ENCODE measurements at regions not wholly inside any gene's neighbourhood (a gene's known extent, or its start where the extent isn't known, plus 50 kb on each side); places are given as distances from the start of the nearest gene placed in this dataset.

DNA sequence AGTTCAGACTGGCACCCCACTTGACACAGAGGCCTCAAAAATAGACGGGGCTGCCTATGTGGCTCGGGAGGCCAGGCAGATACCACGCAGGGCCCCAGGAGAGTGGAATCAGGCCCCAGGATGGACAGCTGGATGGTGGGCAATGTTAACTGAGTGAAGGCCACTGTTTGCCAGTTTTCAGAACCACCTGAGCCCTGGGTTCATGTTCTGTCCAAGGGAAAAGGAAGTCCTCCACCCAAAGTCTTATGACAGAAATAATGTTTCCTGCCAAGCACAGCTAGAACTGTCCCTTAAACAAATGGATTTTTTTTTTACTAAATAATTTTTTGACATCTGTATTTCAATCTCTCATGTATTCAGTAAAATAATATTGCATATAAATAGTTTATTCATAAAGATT is 228.4 kb downstream of the KLF13 start:
- DNase-seq (ENCODE audit: low read depth): no peak

DNA sequence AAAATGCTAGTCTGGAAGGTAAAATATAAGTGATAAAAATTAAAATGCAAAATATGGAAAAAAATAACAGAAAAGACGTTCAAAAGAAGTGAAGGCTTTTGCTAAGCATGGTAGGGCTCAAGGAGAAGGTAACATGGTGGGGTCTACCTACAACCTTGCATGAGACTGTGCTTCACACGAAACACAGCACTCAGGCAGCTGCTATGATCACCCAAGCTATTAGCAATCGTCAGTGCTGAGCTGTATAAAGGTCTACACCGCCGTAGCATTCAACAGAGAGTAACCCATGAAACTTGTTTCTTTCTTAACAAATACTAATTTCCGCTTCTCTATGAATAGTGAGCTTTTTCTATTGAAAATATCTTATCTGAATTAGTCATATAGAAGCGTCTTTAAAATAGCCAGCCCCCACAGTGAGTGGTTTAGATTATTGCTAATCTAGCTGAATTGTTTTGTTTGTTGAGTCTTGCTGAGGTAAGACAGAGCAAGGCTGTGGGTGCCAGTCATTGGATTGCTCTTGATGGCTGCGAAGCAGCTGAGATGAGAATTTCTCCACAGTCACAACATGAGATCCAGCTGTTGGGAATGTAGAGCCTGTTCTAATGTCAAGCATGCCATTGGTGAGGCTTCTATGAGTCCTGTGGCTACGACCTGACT is 230.0 kb downstream of the KLF13 start:
- DNase-seq (ENCODE audit: low read depth): no peak

GRCh38 chr15:31557899-31558298 is 231.3 kb downstream of the KLF13 start:
- no peak for DNase-seq (ENCODE audit: low read depth)

- DNase-seq (ENCODE audit: low read depth): no peak
Observed at GRCh38 chr15:31558840-31559239, 232.2 kb downstream of the KLF13 start.

DNA sequence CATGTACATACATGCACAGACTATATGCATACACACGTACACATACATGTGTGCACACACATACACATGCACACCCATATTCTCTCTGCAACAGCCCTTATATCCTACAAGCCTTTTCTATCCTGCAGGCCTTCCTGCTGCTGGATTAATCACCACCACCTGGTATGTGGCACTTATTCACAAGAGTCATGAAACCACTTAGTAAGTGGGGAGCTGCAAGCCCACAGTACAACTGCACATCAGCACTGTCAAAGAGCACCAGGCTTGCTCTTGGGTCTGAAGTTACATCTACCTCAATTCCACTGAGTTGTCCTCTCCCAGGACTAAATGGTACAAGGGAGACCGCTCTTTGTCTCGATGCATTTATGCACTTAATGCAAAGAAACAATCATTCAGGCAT is 233.2 kb downstream of the KLF13 start:
- DNase-seq (ENCODE audit: low read depth): no peak

GRCh38 chr15:31560643-31561042 is 234.0 kb downstream of the KLF13 start:
- DNase-seq (ENCODE audit: low read depth): no peak

- DNase-seq (ENCODE audit: low read depth): no peak
Observed at GRCh38 chr15:31561156-31561555, 234.5 kb downstream of the KLF13 start.

DNA sequence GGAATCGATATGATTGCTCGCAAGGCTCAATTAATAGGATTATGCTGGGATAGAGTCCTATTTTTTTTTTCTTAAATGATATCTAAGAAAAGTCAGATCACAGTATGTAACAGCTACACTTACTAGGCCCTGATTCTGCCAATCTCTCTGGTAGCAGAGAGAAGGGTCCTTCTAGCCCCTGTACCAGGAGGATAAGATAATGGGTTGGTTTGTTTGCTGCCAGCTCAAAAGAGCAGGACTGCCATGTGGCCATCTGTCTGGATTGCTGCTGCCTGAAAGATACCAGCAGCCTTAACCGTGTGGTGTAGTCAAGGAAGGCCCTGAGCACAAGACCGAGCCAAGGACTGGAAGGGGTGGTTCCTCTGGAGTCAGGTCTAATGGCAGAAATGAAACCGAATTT is 236.4 kb downstream of the KLF13 start:
- DNase-seq (ENCODE audit: low read depth): no peak

- DNase-seq (ENCODE audit: low read depth): no peak
Observed at GRCh38 chr15:31563421-31563820, 236.8 kb downstream of the KLF13 start.

DNA sequence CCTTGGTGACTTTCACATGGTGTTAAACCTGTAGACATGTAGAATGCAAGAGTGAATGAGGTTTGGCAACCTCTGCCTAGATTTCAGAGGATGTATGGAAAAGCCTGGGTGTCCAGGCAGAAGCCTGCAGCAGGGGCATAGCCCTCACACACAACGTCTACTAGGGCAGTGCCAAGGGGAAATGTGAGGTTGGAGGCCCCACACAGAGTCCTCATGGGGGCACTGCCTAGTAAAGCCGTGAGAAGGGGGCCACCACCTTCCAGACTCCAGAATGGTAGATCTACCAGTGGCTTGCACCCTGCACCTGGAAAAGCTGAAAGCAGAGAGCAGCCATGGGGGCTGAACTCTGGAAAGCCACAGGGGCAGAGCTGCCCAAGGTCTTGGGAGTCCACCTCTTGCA is 241.2 kb downstream of the KLF13 start:
- no peak for DNase-seq (ENCODE audit: low read depth)

GRCh38 chr15:31569836-31570235 is 243.2 kb downstream of the KLF13 start:
- no peak for DNase-seq (ENCODE audit: low read depth)

DNA sequence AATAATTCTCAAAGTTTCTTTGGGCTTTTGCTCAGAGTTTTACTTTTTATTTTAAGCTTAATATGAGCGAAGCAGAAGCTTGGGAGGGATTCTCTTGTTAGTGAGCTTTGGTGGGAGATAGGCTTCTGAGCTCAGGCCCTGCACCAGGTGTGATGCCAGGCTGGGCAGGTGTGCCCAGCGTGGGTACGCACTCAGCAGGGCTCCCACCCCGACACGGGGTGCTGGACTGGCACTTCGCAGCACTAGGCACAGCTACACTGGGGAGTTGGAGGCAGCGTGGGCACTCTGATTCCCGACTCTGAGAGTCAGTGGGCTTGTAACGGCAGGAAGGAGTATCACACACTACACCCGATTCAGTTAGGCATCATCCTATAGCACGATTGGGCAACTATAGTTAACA is 244.0 kb downstream of the KLF13 start:
- DNase-seq (ENCODE audit: low read depth): no peak

- DNase-seq (ENCODE audit: low read depth): no peak
Observed at GRCh38 chr15:31571676-31572075, 245.0 kb downstream of the KLF13 start.

DNA sequence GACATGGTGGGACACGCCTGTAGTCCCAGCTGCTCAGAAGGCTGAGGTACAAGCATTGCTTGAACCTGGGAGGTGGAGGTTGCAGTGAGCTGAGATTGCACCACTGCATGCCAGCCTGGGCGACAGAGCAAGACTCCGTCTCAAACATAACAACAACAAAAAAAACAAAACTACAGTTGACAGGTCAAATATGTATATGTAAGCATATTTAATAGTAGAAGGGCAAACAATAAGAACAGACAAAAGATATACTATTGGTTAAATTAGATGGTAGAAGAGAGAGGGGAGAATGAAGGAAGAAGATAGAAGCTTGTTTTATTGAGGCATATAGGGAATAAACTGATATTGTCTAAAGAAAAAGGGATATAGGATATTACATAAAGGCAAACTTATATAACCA is 247.1 kb downstream of the KLF13 start:
- DNase-seq (ENCODE audit: low read depth): no peak

- DNase-seq (ENCODE audit: low read depth): no peak
Observed at GRCh38 chr15:31574766-31575165, 248.1 kb downstream of the KLF13 start.

DNA sequence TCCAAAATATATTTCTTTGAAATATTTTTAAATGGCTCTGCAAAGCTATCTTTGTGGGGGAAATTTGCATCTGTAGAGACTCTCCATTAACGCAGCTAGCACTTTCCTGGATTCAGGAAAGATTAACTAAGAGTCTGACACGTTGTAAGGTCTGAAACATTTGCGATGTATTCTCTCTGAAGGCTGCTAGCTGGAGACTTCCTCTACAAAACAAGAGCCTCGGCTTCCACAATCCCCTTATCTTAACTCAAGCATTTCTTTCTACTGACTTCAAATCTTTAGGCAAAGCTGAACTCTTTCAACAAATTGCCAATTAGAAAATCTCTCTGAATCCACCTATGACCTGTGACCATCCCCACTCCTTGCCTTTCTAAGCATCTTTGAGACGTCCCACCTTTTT is 250.5 kb downstream of the KLF13 start:
- no peak for DNase-seq (ENCODE audit: low read depth)

- no peak for DNase-seq (ENCODE audit: low read depth)
Observed at GRCh38 chr15:31579282-31579681, 252.6 kb downstream of the KLF13 start.

DNA sequence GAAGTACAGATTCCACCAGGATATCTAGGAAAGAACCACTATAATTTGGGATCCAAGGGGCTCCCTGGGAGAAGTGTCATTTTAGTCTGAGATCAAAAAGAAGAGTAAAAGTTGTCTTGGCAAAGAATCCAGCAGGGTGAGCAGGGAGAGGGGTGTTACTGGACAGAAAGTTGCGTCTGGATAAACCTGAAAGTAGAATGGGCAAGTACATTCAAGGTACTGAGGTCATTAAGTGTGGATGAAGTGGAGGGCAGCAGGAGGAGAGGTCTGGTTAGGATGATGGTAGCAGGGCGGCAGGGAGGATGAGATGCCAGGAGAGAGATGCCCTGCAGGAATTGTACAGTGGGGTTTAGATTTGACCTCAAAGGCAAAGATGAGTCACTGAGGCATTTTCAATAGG is 253.3 kb downstream of the KLF13 start:
- DNase-seq (ENCODE audit: low read depth): no peak

GRCh38 chr15:31584195-31584594 is 257.6 kb downstream of the KLF13 start:
- DNase-seq (ENCODE audit: low read depth): no peak

- no peak for DNase-seq (ENCODE audit: low read depth)
Observed at GRCh38 chr15:31585240-31585639, 258.6 kb downstream of the KLF13 start.

DNA sequence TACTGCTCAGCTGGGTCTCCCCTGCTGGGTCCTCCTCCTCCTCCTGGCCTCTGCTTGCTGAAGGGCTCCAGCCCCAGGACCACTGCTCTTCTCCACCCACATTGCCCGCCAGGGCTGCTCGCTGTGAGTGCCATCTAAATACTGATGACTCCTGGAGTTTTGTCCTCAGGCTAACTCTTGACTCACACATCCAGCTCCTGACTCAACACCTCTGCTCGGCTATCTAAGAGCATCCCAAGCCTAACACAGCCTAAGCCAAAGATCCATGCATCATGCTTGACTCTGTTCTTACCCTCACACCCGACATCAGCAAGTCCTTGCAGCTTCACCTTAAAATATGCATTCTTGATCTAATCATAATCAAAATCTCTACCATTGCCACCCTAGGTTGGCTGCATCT is 260.2 kb downstream of the KLF13 start:
- DNase-seq (ENCODE audit: low read depth): no peak

DNA sequence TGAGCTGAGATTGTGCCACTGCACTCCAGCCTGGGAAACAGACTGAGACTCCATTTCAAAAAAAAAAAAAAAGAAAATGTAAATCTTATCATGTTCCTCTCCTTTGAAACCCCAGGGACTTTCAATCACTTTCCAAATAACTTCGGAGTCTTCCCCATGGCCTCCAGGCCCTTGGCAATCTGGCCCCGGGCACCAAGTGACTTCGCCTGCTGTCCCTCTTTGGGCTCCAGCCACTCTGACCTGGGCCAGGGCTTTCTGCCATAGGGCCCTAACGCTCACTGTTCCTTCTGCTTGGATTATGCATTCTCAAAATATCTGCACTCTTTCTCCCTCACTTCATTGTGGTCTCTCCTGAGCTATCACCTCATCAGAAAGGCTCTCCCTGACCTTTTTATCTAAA is 260.9 kb downstream of the KLF13 start:
- DNase-seq (ENCODE audit: low read depth): no peak

- DNase-seq (ENCODE audit: low read depth): no peak
Observed at GRCh38 chr15:31590609-31591008, 264.0 kb downstream of the KLF13 start.

DNA sequence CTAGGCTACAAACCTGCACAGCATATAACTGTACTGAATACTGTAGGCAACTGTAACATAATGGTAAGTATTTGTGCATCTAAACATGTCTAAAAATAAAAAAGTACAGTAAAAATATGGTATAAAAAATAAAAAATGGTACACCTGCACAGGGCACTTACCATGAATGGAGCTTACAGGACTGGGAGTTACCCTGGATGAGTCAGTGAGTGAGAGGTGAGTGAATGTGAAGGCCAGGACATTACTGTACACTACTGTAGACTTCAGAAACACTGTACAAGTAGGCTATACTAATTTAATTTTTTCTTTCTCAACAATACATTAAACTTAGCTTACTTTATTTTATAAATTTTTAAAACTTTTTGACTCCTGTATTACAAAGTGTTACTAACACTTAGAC is 265.3 kb downstream of the KLF13 start:
- DNase-seq (ENCODE audit: low read depth): no peak

DNA sequence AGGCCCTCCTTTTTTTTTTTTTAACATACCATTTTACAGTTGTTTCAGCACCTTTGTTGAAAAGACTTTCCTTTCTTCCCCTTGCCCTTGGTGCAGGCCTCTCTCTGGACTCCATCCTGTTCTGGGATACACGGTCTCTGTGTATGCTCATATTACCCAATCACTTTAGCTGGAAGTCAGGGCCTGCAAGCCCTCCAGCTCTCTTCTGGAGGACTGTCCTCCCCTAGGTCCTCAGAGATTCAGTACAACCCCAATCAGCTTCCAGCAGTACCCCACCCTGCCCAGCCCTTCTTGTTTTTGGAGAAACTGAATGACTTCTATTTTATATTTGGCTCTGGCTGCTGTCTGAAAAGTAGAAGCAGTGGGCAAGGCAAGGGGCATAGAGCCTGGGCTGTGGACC is 270.8 kb downstream of the KLF13 start:
- DNase-seq (ENCODE audit: low read depth): no peak

All from stimulated activated CD8-positive, alpha-beta memory T cell treated with anti-CD3 and anti-CD28 coated beads, Interleukin-12 subunit alpha, Interleukin-12 subunit beta, amount 100 ng/mL, for 4 hours (primary cell).